Myocyte (in vitro differentiated cells): ENCODE measurements at regions not wholly inside any gene's neighbourhood (a gene's known extent, or its start where the extent isn't known, plus 50 kb on each side); places are given as distances from the start of the nearest gene placed in this dataset.
"Not testable (repeated sequence)": the region's sequence is repeated elsewhere in the genome, so short reads cannot be mapped to it uniquely, and the experiment has no call there.

Experiments used
- DNase-seq: peaks from one replicate; pipeline ENCODE4 v3.0.0-alpha.2; 2012; ENCODE audit warnings: low read depth

GRCh38 chr3:18738393-18739098 is 313.4 kb upstream of the SATB1 start:
- no peak for DNase-seq

- DNase-seq: no peak
Measured at GRCh38 chr3:18735005-18735404, 309.9 kb upstream of the SATB1 start.

- DNase-seq: no peak
Measured at GRCh38 chr3:18734309-18734708, 309.2 kb upstream of the SATB1 start.

GRCh38 chr3:18732474-18732873 is 307.3 kb upstream of the SATB1 start:
- DNase-seq: no peak

GRCh38 chr3:18730491-18730890 is 305.4 kb upstream of the SATB1 start:
- no peak for DNase-seq

GRCh38 chr3:18729671-18730070 is 304.5 kb upstream of the SATB1 start:
- no peak for DNase-seq

GRCh38 chr3:18725668-18726407 is 300.7 kb upstream of the SATB1 start:
- DNase-seq: no peak

GRCh38 chr3:18724456-18724855 is 299.3 kb upstream of the SATB1 start:
- DNase-seq: no peak

GRCh38 chr3:18723206-18723810 is 298.2 kb upstream of the SATB1 start:
- DNase-seq: no peak

GRCh38 chr3:18720543-18720942 is 295.4 kb upstream of the SATB1 start:
- no peak for DNase-seq

GRCh38 chr3:18717598-18717997 is 292.5 kb upstream of the SATB1 start:
- no peak for DNase-seq

- no peak for DNase-seq
Measured at GRCh38 chr3:18716821-18717220, 291.7 kb upstream of the SATB1 start.

GRCh38 chr3:18716101-18716500 is 291.0 kb upstream of the SATB1 start:
- no peak for DNase-seq

- DNase-seq: no peak
Measured at GRCh38 chr3:18715208-18715607, 290.1 kb upstream of the SATB1 start.

- DNase-seq: no peak
Measured at GRCh38 chr3:18713577-18713951, 288.4 kb upstream of the SATB1 start.

- no peak for DNase-seq
Measured at GRCh38 chr3:18712713-18713576, 287.8 kb upstream of the SATB1 start.

- DNase-seq: no peak
Measured at GRCh38 chr3:18704326-18704725, 279.2 kb upstream of the SATB1 start.

GRCh38 chr3:18703798-18704197 is 278.7 kb upstream of the SATB1 start:
- DNase-seq: no peak

GRCh38 chr3:18693588-18694329 is 268.6 kb upstream of the SATB1 start:
- not testable (repeated sequence) for DNase-seq

- DNase-seq: no peak
Measured at GRCh38 chr3:18687286-18687685, 262.1 kb upstream of the SATB1 start.

- DNase-seq: no peak
Measured at GRCh38 chr3:18683900-18684299, 258.8 kb upstream of the SATB1 start.
